ENCODE measurements at regions not wholly inside any gene's neighbourhood (a gene's known extent, or its start where the extent isn't known, plus 50 kb on each side); places are given as distances from the start of the nearest gene placed in this dataset.

DNA sequence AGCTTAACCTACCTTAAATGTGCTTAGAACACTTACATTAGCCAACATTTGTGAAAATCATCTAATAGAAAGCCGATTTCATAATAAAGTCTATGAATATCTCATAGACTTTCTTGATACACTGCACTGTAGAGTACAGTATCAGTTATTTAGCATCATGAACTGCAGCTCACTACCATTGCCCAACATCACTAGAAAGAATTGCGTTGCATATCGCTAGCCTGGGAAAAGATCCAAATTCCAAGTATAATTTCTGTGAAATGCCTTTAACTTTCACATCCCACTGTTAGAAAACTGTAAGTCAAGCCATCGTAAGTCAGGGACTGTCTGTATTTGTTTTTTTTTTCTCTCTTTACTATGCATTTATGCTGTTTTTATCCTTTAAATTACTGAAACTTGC lies 918.6 kb upstream of the PABPC4L start:
- H3K4me2 ChIP-seq (ENCODE audit: low read length): no peak overlapping the region
- TF ChIP-seq MAX (IDR thresholded peaks at IDR 0.05) (no peak), CEBPB (IDR thresholded peaks at IDR 0.05; ENCODE audit: low read depth) (no peak), ZNF274 (IDR thresholded peaks at IDR 0.05; ENCODE audit: low read depth, low read length) (no peak), ZFX (IDR thresholded peaks at IDR 0.05) (no peak), ATF3 (IDR thresholded peaks at IDR 0.05) (no peak), ELF1 (IDR thresholded peaks at IDR 0.05; ENCODE audit: borderline replicate concordance, low read depth) (no peak), POLR2A (IDR thresholded peaks at IDR 0.05; ENCODE audit: borderline replicate concordance, extremely low read depth, insufficient read depth, insufficient read length) (no peak), EGR1 (IDR thresholded peaks at IDR 0.05; ENCODE audit: low read depth) (no peak), EZH2phosphoT487 (IDR thresholded peaks at IDR 0.05; ENCODE audit: borderline replicate concordance) (no peak), JUND (IDR thresholded peaks at IDR 0.05) (no peak), EZH2 (IDR thresholded peaks at IDR 0.05) (no peak)
- intact Hi-C loops (cut with micrococcal nuclease): no loop called here
- H4K20me1 ChIP-seq (ENCODE audit: insufficient read depth): no peaks in the 10 kb centered on the region
- RAD21 ChIA-PET (ENCODE audit: low non-redundant PET in 1 of 2, low total read pairs in 2 of 2, uncharacterized antibody in 2 of 2, unreplicated experiment in 2 of 2): no interaction called here
- no peak overlapping the region for H3K9ac ChIP-seq (ENCODE audit: low read length)
- H3K27ac ChIP-seq (ENCODE audit: low read depth, low read length): no peak overlapping the region
- H3K79me2 ChIP-seq (ENCODE audit: insufficient read depth, low read length): no peaks in the 10 kb centered on the region
- DNase-seq (ENCODE audit: low read depth, low spot score): no peak
- no peaks in the 10 kb centered on the region for H3K4me1 ChIP-seq (ENCODE audit: control insufficient read depth in 1 of 2, insufficient read depth in 2 of 2, low read length in 2 of 2)
- H2AFZ ChIP-seq (ENCODE audit: low read depth, low read length, poor library complexity, severe bottlenecking): no peak overlapping the region
- no peak for ATAC-seq
- BruUV-seq (replicated peaks): no TSS peak
- H3K36me3 ChIP-seq (ENCODE audit: control insufficient read depth in 1 of 2, insufficient read depth in 2 of 2, low read length in 2 of 2): no peaks in the 10 kb centered on the region
- POLR2A ChIA-PET: no interaction called here
- CTCF ChIA-PET: no interaction called here
- H3K9me2 ChIP-seq (ENCODE audit: insufficient read depth): no peaks in the 10 kb centered on the region
- no peak overlapping the region for H3K4me3 ChIP-seq (replicated peaks in 1 of 2; ENCODE audit: low read depth in 1 of 2, low read length in 2 of 2)
- H3K9me3 ChIP-seq (ENCODE audit: control insufficient read depth in 1 of 2, insufficient read depth in 1 of 2, low read depth in 1 of 2, low read length in 2 of 2): no peaks in the 10 kb centered on the region
- no peaks in the 10 kb centered on the region for H3K27me3 ChIP-seq (ENCODE audit: insufficient read depth, low read length)

DNA sequence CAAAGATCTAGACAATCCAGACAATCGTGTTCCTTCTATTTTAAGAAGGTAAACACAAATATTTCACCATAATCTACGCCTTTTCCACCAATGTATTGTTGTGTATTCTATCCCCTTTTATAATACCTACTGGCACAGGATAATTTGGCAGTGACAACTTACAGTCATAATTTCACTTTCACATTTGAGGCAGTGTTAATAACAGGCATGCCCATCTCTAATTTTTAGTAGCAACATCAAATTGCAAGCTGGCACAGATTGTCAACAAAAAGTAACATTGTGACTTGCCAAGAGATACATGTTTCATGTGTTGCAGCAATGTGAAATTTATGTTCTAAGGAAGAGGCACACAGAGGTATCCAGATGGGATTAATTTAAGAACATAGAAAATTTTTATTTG lies 912.5 kb upstream of the PABPC4L start:
- Histone ChIP-seq H3K36me3 (ENCODE audit: control insufficient read depth in 1 of 2, insufficient read depth in 2 of 2, low read length in 2 of 2) (no peaks in the 10 kb centered on the region), H3K4me1 (ENCODE audit: control insufficient read depth in 1 of 2, insufficient read depth in 2 of 2, low read length in 2 of 2) (no peaks in the 10 kb centered on the region), H3K27ac (ENCODE audit: low read depth, low read length) (no peak overlapping the region), H3K9me3 (ENCODE audit: control insufficient read depth in 1 of 2, insufficient read depth in 1 of 2, low read depth in 1 of 2, low read length in 2 of 2) (no peaks in the 10 kb centered on the region), H2AFZ (ENCODE audit: low read depth, low read length, poor library complexity, severe bottlenecking) (no peak overlapping the region), H4K20me1 (ENCODE audit: insufficient read depth) (no peaks in the 10 kb centered on the region), H3K4me2 (ENCODE audit: low read length) (no peak overlapping the region), H3K27me3 (ENCODE audit: insufficient read depth, low read length) (no peaks in the 10 kb centered on the region), H3K9ac (ENCODE audit: low read length) (no peak overlapping the region), H3K79me2 (ENCODE audit: insufficient read depth, low read length) (no peaks in the 10 kb centered on the region), H3K4me3 (replicated peaks in 1 of 2; ENCODE audit: low read depth in 1 of 2, low read length in 2 of 2) (no peak overlapping the region), H3K9me2 (ENCODE audit: insufficient read depth) (no peaks in the 10 kb centered on the region)
- RAD21 ChIA-PET (ENCODE audit: low non-redundant PET in 1 of 2, low total read pairs in 2 of 2, uncharacterized antibody in 2 of 2, unreplicated experiment in 2 of 2): no interaction called here
- POLR2A ChIA-PET: no interaction called here
- no TSS peak for BruUV-seq (replicated peaks)
- intact Hi-C loops (cut with micrococcal nuclease): no loop called here
- CTCF ChIA-PET: no interaction called here
- ATAC-seq (no peak), DNase-seq (ENCODE audit: low read depth, low spot score) (no peak)
- no peak for TF ChIP-seq YY1 (IDR thresholded peaks at IDR 0.05; ENCODE audit: extremely low read depth, insufficient replicate concordance, low read depth, low read length)
- TF ChIP-seq POLR2A (IDR thresholded peaks at IDR 0.05; ENCODE audit: borderline replicate concordance, extremely low read depth, insufficient read depth, insufficient read length): no peak
- TF ChIP-seq ATF3 (IDR thresholded peaks at IDR 0.05): no peak
- TF ChIP-seq JUND (IDR thresholded peaks at IDR 0.05): no peak
- no peak for TF ChIP-seq CBX3 (IDR thresholded peaks at IDR 0.05; ENCODE audit: low read depth)
- TF ChIP-seq CEBPB (IDR thresholded peaks at IDR 0.05; ENCODE audit: low read depth): no peak
- TF ChIP-seq REST (IDR thresholded peaks at IDR 0.05; ENCODE audit: low read depth): no peak
- no peak for TF ChIP-seq POLR2AphosphoS5 (IDR thresholded peaks at IDR 0.05; ENCODE audit: low read depth, low read length)
- no peak for TF ChIP-seq SRF (IDR thresholded peaks at IDR 0.05; ENCODE audit: low read depth)
- TF ChIP-seq EGR1 (IDR thresholded peaks at IDR 0.05; ENCODE audit: low read depth): no peak
- no peak for TF ChIP-seq TCF7L2 (IDR thresholded peaks at IDR 0.05; ENCODE audit: borderline replicate concordance, extremely low read depth, insufficient read depth, insufficient read length)
- TF ChIP-seq RAD21 (IDR thresholded peaks at IDR 0.05; ENCODE audit: low read depth): no peak
- no peak for TF ChIP-seq SP1 (IDR thresholded peaks at IDR 0.05; ENCODE audit: low read depth)

Data from HCT116 (cell line).